Smooth muscle cell (in vitro differentiated cells): ENCODE measurements at regions not wholly inside any gene's neighbourhood (a gene's known extent, or its start where the extent isn't known, plus 50 kb on each side); places are given as distances from the start of the nearest gene placed in this dataset.

Source experiments
- DNase-seq: peaks from one replicate; lab custom pipeline; 2025; ENCODE audit not compliant: unreplicated experiment; lab: John Stamatoyannopoulos, UW
- H2AFZ ChIP-seq: fragments of 200-600 bp; sonication (generic); 2 replicates; pipeline ENCODE4 v1.6.0; 2016; ENCODE audit warnings: antibody characterized with exemption, low read depth, mild to moderate bottlenecking
- H3F3A ChIP-seq: fragments of 200-600 bp; sonication (generic); 2 replicates; pipeline ENCODE4 v1.6.0; 2017; ENCODE audit warnings: antibody characterized with exemption, low read depth
- H3K27ac ChIP-seq: fragments of 200-600 bp; sonication (generic); 2 replicates; pipeline ENCODE4 v1.5.1; 2016; ENCODE audit warnings: low read depth, mild to moderate bottlenecking
- H3K27me3 ChIP-seq: fragments of 200-600 bp; sonication (generic); 2 replicates; pipeline ENCODE4 v1.6.1; 2016; ENCODE audit warnings: low read depth, mild to moderate bottlenecking
- H3K36me3 ChIP-seq: fragments of 200-600 bp; sonication (generic); 2 replicates; pipeline ENCODE4 v1.5.1; 2016; ENCODE audit warnings: low read depth
- H3K4me1 ChIP-seq: fragments of 200-600 bp; sonication (generic); 2 replicates; pipeline ENCODE4 v1.5.1; 2016; ENCODE audit warnings: low read depth
- H3K4me2 ChIP-seq: fragments of 200-600 bp; sonication (generic); 2 replicates; pipeline ENCODE4 v1.6.0; 2016; ENCODE audit warnings: mild to moderate bottlenecking
- H3K4me3 ChIP-seq: fragments of 200-600 bp; sonication (generic); 2 replicates; pipeline ENCODE4 v1.5.1; 2016; ENCODE audit warnings: mild to moderate bottlenecking
- H3K79me2 ChIP-seq: fragments of 200-600 bp; sonication (generic); 2 replicates; pipeline ENCODE4 v1.6.0; 2016; ENCODE audit warnings: low read depth, mild to moderate bottlenecking
- H3K9ac ChIP-seq: fragments of 200-600 bp; sonication (generic); 2 replicates; pipeline ENCODE4 v1.6.0; 2016; ENCODE audit warnings: low read depth
- H3K9me3 ChIP-seq: fragments of 200-600 bp; sonication (generic); replicated peaks from 2 replicates; pipeline ENCODE4 v1.5.1; 2016; ENCODE audit warnings: low read depth
- H4K20me1 ChIP-seq: fragments of 200-600 bp; sonication (generic); 2 replicates; pipeline ENCODE4 v1.6.0; 2016; ENCODE audit warnings: low read depth
- CTCF ChIP-seq: fragments of 200-600 bp; sonication (generic); IDR thresholded peaks from 2 replicates; pipeline ENCODE4 v1.5.1; 2017; ENCODE audit warnings: borderline replicate concordance, mild to moderate bottlenecking, antibody characterized with exemption; ENCODE audit not compliant: insufficient read depth, poor library complexity, severe bottlenecking
- WGBS: methylation state at CpG from one replicate; pipeline ENCODE4 v1.1.7; 2016; ENCODE audit warnings: low lambda C conversion rate; 5-methylcytosine and 5-hydroxymethylcytosine counted together

DNA sequence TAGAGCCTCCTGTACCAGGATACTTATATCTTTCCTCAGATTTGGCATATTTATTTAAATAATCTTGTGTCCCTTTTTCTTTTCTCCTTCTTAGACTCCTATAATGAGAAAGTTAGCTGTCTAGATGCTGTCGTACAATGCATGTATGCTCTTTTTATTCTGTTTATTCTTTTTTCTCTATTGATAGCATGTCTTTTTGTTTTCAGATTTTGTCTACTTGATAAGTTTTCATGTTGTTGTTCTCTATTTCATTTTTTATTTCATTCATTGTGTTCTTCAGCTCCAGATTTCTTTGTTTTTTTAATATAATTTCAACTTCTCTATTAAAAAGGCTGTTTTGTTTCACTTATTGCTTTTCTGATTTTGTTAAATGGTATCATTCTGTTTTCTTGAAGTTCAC lies 674.3 kb upstream of the POU3F3 start:
- Histone ChIP-seq H2AFZ (no peak overlapping the region), H4K20me1 (no peaks in the 10 kb centered on the region), H3K27ac (no peak overlapping the region), H3K79me2 (no peaks in the 10 kb centered on the region), H3K9me3 (peaks cover 9% of the 10 kb centered on the region), H3K27me3 (no peaks in the 10 kb centered on the region), H3K4me2 (no peak overlapping the region), H3K36me3 (no peaks in the 10 kb centered on the region), H3K4me3 (no peak overlapping the region), H3F3A (no peaks in the 10 kb centered on the region), H3K4me1 (no peaks in the 10 kb centered on the region), H3K9ac (no peak overlapping the region)
- TF ChIP-seq CTCF: no peak
- no peak for DNase-seq
- WGBS: 96% methylated on average over 1 of the region's 1 CpG

- no peak overlapping the region for H3K9ac ChIP-seq
- 78% methylated on average over 2 of the region's 2 CpGs for WGBS
- TF ChIP-seq CTCF: no peak
These were observed 653.3 kb upstream of the POU3F3 start for GRCh38 chr2:104200533-104201168.

DNA sequence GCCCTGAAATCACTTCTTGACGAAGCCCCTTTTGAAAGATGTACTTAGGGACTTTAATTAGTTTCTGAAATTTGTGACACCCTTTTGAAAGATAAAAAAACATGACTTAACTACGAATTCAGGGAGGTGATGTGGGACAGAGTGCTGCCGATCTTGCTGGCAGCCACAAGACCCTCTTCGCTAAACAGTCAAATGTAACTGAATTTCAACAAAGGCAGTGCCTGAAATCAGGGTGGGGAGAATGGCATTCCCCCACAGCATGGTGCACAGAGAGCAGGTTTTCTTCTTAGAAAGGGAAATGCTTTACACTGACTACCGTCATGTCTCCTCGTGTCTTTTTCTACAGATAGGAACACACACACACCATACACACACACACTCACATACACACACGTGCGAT lies 640.2 kb upstream of the POU3F3 start:
- 83% methylated on average over 8 of the region's 8 CpGs for WGBS
- no peaks in the 10 kb centered on the region for H3K27me3 ChIP-seq
- H3K9ac ChIP-seq: no peak overlapping the region
- no peak overlapping the region for H3K27ac ChIP-seq
- no peak overlapping the region for H2AFZ ChIP-seq
- H3K4me3 ChIP-seq: no peak overlapping the region
- no peak for TF ChIP-seq CTCF
- H3F3A ChIP-seq: no peaks in the 10 kb centered on the region
- H3K36me3 ChIP-seq: no peaks in the 10 kb centered on the region
- H3K4me1 ChIP-seq: peaks cover 7% of the 10 kb centered on the region
- no peaks in the 10 kb centered on the region for H3K79me2 ChIP-seq
- no peak overlapping the region for H3K4me2 ChIP-seq
- no peaks in the 10 kb centered on the region for H3K9me3 ChIP-seq
- H4K20me1 ChIP-seq: no peaks in the 10 kb centered on the region
- DNase-seq: no peak

More at GRCh38 chr2:104200533-104201168, 653.3 kb upstream of the POU3F3 start:
- Histone ChIP-seq H4K20me1 (no peaks in the 10 kb centered on the region), H3K4me2 (no peak overlapping the region), H3K4me1 (no peaks in the 10 kb centered on the region), H3K4me3 (no peak overlapping the region), H3K36me3 (no peaks in the 10 kb centered on the region), H3K79me2 (no peaks in the 10 kb centered on the region), H3K27ac (no peak overlapping the region), H3K27me3 (no peaks in the 10 kb centered on the region), H3K9me3 (no peaks in the 10 kb centered on the region), H3F3A (no peaks in the 10 kb centered on the region), H2AFZ (no peak overlapping the region)
- DNase-seq: no peak
